ENCODE measurements at regions not wholly inside any gene's neighbourhood (a gene's known extent, or its start where the extent isn't known, plus 50 kb on each side); places are given as distances from the start of the nearest gene placed in this dataset.

DNA sequence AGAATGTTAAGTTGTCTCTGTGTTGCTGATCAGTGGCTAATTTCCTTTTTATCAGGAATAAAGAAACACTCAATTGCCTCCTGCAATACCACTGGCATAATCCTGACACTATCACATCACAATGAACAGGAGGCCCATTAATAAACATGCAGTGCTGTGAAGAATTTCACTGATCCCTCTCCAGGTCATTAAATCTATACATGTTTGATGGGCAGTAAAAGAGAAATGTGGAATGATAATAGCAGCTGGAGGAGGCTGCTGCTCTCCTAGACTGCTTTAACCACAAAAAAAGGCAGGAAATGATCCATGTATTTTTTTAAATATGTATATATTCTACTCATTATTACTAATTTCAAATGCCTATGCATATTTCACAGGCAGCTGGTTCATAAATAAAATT lies 202.1 kb downstream of the CENPC start:
- TF ChIP-seq CTCF (conservative IDR thresholded peaks at IDR 0.05 in 1 of 2, IDR thresholded peaks at IDR 0.05 in 1 of 2; ENCODE audit: low read depth in 1 of 2, low read length in 2 of 2) (no peak), EZH2 (IDR thresholded peaks at IDR 0.05; ENCODE audit: low read length, missing control alignments) (no peak)

DNA sequence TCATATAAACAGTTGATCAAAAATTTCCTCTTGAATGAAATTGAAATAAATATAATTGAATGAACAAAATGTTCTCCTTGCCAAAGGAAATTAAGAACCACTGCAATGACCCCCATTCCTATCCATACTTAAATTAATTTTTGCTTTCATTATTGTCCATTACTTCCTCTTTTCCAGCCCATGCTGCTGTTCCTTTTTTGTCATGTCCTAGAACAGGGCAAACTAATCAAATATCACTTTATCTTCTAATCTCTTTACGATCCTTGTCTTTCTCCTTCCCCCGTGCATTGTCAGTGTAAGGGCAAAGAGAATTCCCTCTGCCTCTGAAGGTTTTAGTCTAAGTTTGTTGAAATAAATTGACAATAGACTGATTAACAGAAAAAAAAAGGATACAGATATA lies 203.0 kb downstream of the CENPC start:
- H3K9me3 ChIP-seq (ENCODE audit: control insufficient read depth, insufficient read depth, low read depth, low read length): no peaks in the 10 kb centered on the region
- no peak overlapping the region for H2AFZ ChIP-seq (ENCODE audit: low read length)
- H3K36me3 ChIP-seq (ENCODE audit: control insufficient read depth, insufficient read depth, low read length): no peaks in the 10 kb centered on the region
- no peak overlapping the region for H3K4me2 ChIP-seq (ENCODE audit: extremely low read depth, insufficient read depth, low read length)
- TF ChIP-seq CTCF (conservative IDR thresholded peaks at IDR 0.05 in 1 of 2, IDR thresholded peaks at IDR 0.05 in 1 of 2; ENCODE audit: low read depth in 1 of 2, low read length in 2 of 2) (no peak), EZH2 (IDR thresholded peaks at IDR 0.05; ENCODE audit: low read length, missing control alignments) (no peak)
- H3K79me2 ChIP-seq (ENCODE audit: control insufficient read depth, insufficient read depth, low read length): no peaks in the 10 kb centered on the region
- H3K9ac ChIP-seq (ENCODE audit: insufficient read depth, low read length): no peak overlapping the region
- no peak overlapping the region for H3K4me3 ChIP-seq (replicated peaks in 1 of 4; ENCODE audit: control extremely low read depth in 1 of 4, insufficient read depth in 1 of 4, low read depth in 3 of 4, low read length in 4 of 4)
- no peaks in the 10 kb centered on the region for H3K27me3 ChIP-seq (ENCODE audit: control insufficient read depth, insufficient read depth, low read length)
- DNase-seq (ENCODE audit: low read depth in 2 of 2): no peak
- H3K4me1 ChIP-seq (ENCODE audit: control insufficient read depth, extremely low read depth, insufficient read depth, low read length): no peaks in the 10 kb centered on the region
- H4K20me1 ChIP-seq (ENCODE audit: control insufficient read depth, extremely low read depth, insufficient read depth, low read length): no peaks in the 10 kb centered on the region
- H3K27ac ChIP-seq (ENCODE audit: insufficient read depth, low read length): no peak overlapping the region

More for the DNA sequence above, 202.1 kb downstream of the CENPC start:
- Histone ChIP-seq H3K36me3 (ENCODE audit: control insufficient read depth, insufficient read depth, low read length) (no peaks in the 10 kb centered on the region), H3K9me3 (ENCODE audit: control insufficient read depth, insufficient read depth, low read depth, low read length) (no peaks in the 10 kb centered on the region), H2AFZ (ENCODE audit: low read length) (no peak overlapping the region), H3K9ac (ENCODE audit: insufficient read depth, low read length) (no peak overlapping the region), H4K20me1 (ENCODE audit: control insufficient read depth, extremely low read depth, insufficient read depth, low read length) (no peaks in the 10 kb centered on the region), H3K4me1 (ENCODE audit: control insufficient read depth, extremely low read depth, insufficient read depth, low read length) (no peaks in the 10 kb centered on the region), H3K27ac (ENCODE audit: insufficient read depth, low read length) (no peak overlapping the region), H3K4me3 (replicated peaks in 1 of 4; ENCODE audit: control extremely low read depth in 1 of 4, insufficient read depth in 1 of 4, low read depth in 3 of 4, low read length in 4 of 4) (no peak overlapping the region), H3K27me3 (ENCODE audit: control insufficient read depth, insufficient read depth, low read length) (no peaks in the 10 kb centered on the region), H3K79me2 (ENCODE audit: control insufficient read depth, insufficient read depth, low read length) (no peaks in the 10 kb centered on the region), H3K4me2 (ENCODE audit: extremely low read depth, insufficient read depth, low read length) (no peak overlapping the region)
- DNase-seq (ENCODE audit: low read depth in 2 of 2): no peak

DNA sequence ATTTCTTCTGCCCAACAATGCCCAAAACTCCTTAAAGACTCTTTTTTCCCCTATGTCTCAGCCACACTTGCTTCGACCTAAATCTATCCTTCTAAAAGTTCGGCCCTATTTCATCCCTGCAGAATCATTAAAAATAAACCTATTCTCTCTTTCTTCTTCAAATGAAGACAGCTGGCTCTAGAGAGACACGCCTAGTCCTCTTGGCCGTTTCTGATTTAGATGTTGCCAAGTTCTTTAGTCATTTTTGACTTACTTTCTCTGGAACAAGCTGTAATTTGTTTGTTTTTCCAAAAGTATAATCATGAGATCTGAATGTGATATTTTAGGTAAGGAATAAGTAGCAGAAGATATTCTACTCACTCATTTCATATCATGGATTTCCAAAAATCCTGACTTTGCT lies 211.6 kb downstream of the CENPC start:
- Histone ChIP-seq H2AFZ (ENCODE audit: low read length) (no peak overlapping the region), H3K27me3 (ENCODE audit: control insufficient read depth, insufficient read depth, low read length) (no peaks in the 10 kb centered on the region), H4K20me1 (ENCODE audit: control insufficient read depth, extremely low read depth, insufficient read depth, low read length) (no peaks in the 10 kb centered on the region), H3K9ac (ENCODE audit: insufficient read depth, low read length) (no peak overlapping the region), H3K4me2 (ENCODE audit: extremely low read depth, insufficient read depth, low read length) (no peak overlapping the region), H3K27ac (ENCODE audit: insufficient read depth, low read length) (no peak overlapping the region), H3K9me3 (ENCODE audit: control insufficient read depth, insufficient read depth, low read depth, low read length) (no peaks in the 10 kb centered on the region), H3K4me1 (ENCODE audit: control insufficient read depth, extremely low read depth, insufficient read depth, low read length) (no peaks in the 10 kb centered on the region), H3K79me2 (ENCODE audit: control insufficient read depth, insufficient read depth, low read length) (no peaks in the 10 kb centered on the region), H3K4me3 (replicated peaks in 1 of 4; ENCODE audit: control extremely low read depth in 1 of 4, insufficient read depth in 1 of 4, low read depth in 3 of 4, low read length in 4 of 4) (no peak overlapping the region), H3K36me3 (ENCODE audit: control insufficient read depth, insufficient read depth, low read length) (no peaks in the 10 kb centered on the region)
- TF ChIP-seq EZH2 (IDR thresholded peaks at IDR 0.05; ENCODE audit: low read length, missing control alignments) (no peak), CTCF (conservative IDR thresholded peaks at IDR 0.05 in 1 of 2, IDR thresholded peaks at IDR 0.05 in 1 of 2; ENCODE audit: low read depth in 1 of 2, low read length in 2 of 2) (no peak)
- no peak for DNase-seq (ENCODE audit: low read depth in 2 of 2)
